ENCODE measurements at regions not wholly inside any gene's neighbourhood (a gene's known extent, or its start where the extent isn't known, plus 50 kb on each side); places are given as distances from the start of the nearest gene placed in this dataset.

GRCh38 chr19:29093553-29093908, 119.4 kb downstream of the UQCRFS1 start:
- no peak for DNase-seq

GRCh38 chr19:29092712-29093552, 120.0 kb downstream of the UQCRFS1 start:
- no peak for DNase-seq

- no peak for DNase-seq
Measured at GRCh38 chr19:29090783-29091526, 122.0 kb downstream of the UQCRFS1 start.

- no peak for DNase-seq
Measured at GRCh38 chr19:29089315-29089870, 123.6 kb downstream of the UQCRFS1 start.

- DNase-seq, result no peak
Measured at GRCh38 chr19:29088761-29089160, 124.2 kb downstream of the UQCRFS1 start.

- no peak for DNase-seq
Measured at GRCh38 chr19:29086646-29087045, 126.3 kb downstream of the UQCRFS1 start.

- no peak for DNase-seq
Measured at GRCh38 chr19:29086182-29086581, 126.8 kb downstream of the UQCRFS1 start.

- DNase-seq, result no peak
Measured at GRCh38 chr19:29085630-29086029, 127.3 kb downstream of the UQCRFS1 start.

- DNase-seq, result no peak
Measured at GRCh38 chr19:29085206-29085605, 127.7 kb downstream of the UQCRFS1 start.

- DNase-seq, result no peak
Measured at GRCh38 chr19:29084266-29084665, 128.7 kb downstream of the UQCRFS1 start.

GRCh38 chr19:29083863-29084262, 129.1 kb downstream of the UQCRFS1 start:
- no peak for DNase-seq

- no peak for DNase-seq
Measured at GRCh38 chr19:29079356-29080032, 133.5 kb downstream of the UQCRFS1 start.

- no peak for DNase-seq
Measured at GRCh38 chr19:29076963-29077362, 136.0 kb downstream of the UQCRFS1 start.

- DNase-seq, result no peak
Measured at GRCh38 chr19:29076161-29076560, 136.8 kb downstream of the UQCRFS1 start.

- DNase-seq, result no peak
Measured at GRCh38 chr19:29075149-29075548, 137.8 kb downstream of the UQCRFS1 start.

GRCh38 chr19:29074579-29074978, 138.4 kb downstream of the UQCRFS1 start:
- no peak for DNase-seq

GRCh38 chr19:29067831-29068230, 145.1 kb downstream of the UQCRFS1 start:
- no peak for DNase-seq

- DNase-seq, result no peak
Measured at GRCh38 chr19:29062475-29063435, 150.2 kb downstream of the UQCRFS1 start.

GRCh38 chr19:29060813-29061364, 152.1 kb downstream of the UQCRFS1 start:
- no peak for DNase-seq

- DNase-seq, result no peak
Measured at GRCh38 chr19:29056535-29056934, 156.4 kb downstream of the UQCRFS1 start.

- DNase-seq, result no peak
Measured at GRCh38 chr19:29054886-29055675, 157.9 kb downstream of the UQCRFS1 start.
